KMS-11 (cell line): ENCODE measurements at regions not wholly inside any gene's neighbourhood (a gene's known extent, or its start where the extent isn't known, plus 50 kb on each side); places are given as distances from the start of the nearest gene placed in this dataset.
"Not testable (repeated sequence)": the region's sequence is repeated elsewhere in the genome, so short reads cannot be mapped to it uniquely, and the experiment has no call there.

Experiments
- H2AFZ ChIP-seq: fragments of 200-600 bp; sonication (generic); 2 replicates; pipeline ENCODE4 v1.6.1; 2016; ENCODE audit warnings: antibody characterized with exemption, mixed run types, low read depth
- H3K27ac ChIP-seq: fragments of 200-600 bp; sonication (generic); 2 replicates; pipeline ENCODE4 v1.6.1; 2016; ENCODE audit warnings: mild to moderate bottlenecking, mixed run types
- H3K27me3 ChIP-seq: fragments of 200-600 bp; sonication (generic); 2 replicates; pipeline ENCODE4 v1.6.1; 2017; ENCODE audit warnings: mild to moderate bottlenecking, low read depth, mixed run types, moderate library complexity; ENCODE audit not compliant: insufficient read depth
- H3K36me3 ChIP-seq: fragments of 200-600 bp; sonication (generic); 2 replicates; pipeline ENCODE4 v1.6.1; 2017; ENCODE audit warnings: mild to moderate bottlenecking, mixed run types; ENCODE audit not compliant: insufficient read depth
- H3K4me1 ChIP-seq: fragments of 200-600 bp; sonication (generic); 2 replicates; pipeline ENCODE4 v1.6.1; 2016; ENCODE audit warnings: mild to moderate bottlenecking, low read depth, mixed run types; ENCODE audit not compliant: poor library complexity, severe bottlenecking
- H3K4me2 ChIP-seq: fragments of 200-600 bp; sonication (generic); 2 replicates; pipeline ENCODE4 v1.7.0; 2016; ENCODE audit warnings: mild to moderate bottlenecking, mixed run types
- H3K4me3 ChIP-seq: fragments of 200-600 bp; sonication (generic); IDR thresholded peaks from 2 replicates; pipeline ENCODE4 v1.6.1; 2017; ENCODE audit warnings: low read depth, low read length, mixed read lengths; ENCODE audit not compliant: insufficient read depth
- H3K79me2 ChIP-seq: fragments of 200-600 bp; sonication (generic); 2 replicates; pipeline ENCODE4 v1.6.1; 2016; ENCODE audit warnings: low read depth, mixed run types; ENCODE audit not compliant: insufficient read depth
- H3K9ac ChIP-seq: fragments of 200-600 bp; sonication (generic); 2 replicates; pipeline ENCODE4 v1.6.1; 2016; ENCODE audit warnings: mild to moderate bottlenecking, mixed run types
- H4K20me1 ChIP-seq: fragments of 200-600 bp; sonication (generic); 2 replicates; pipeline ENCODE4 v1.6.1; 2016; ENCODE audit warnings: mild to moderate bottlenecking, mixed run types; ENCODE audit not compliant: insufficient read depth
- TF ChIP-seq, protein P1 (sequence below): fragments of 200-600 bp; sonication (generic); conservative IDR thresholded peaks from 2 replicates; pipeline ENCODE4 v1.6.1; 2017; ENCODE audit warnings: low read depth, mild to moderate bottlenecking, antibody characterized with exemption, low read length, moderate library complexity, mixed read lengths

DNA sequence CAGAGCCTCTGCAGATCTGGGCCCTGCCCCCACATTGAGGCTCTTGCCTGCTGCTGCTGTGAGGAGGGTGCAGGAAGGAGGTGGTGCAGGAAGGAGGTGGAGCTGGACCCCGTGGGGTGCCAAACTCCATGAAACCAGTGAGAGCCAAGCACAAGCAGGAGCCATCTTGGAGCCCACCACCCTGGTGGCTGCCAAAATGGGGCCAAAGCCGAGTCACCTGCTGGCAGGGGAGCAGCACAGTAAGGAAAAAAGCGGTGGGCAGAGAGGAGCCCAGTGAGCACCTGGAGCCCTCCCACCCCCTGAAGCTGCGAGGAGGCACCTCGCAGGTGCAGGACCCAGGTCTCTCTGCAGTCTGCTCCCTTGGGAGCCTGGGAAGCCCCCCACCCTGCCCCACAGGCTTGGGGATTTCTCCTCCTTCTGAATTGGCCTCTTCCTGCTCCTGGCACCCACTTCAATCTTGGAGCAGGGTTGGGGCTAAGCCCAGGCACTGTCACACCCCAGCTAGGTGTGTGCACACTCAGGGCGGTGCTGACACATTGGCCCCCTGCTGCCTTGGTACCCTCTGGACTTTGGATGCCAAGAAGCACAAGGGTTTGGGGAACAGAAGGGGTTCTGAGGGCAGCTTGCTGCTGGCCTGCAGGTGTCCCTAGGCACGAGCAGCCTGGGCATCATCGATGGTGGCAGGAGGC is 245.4 kb upstream of the LRRTM4 start:
- Histone ChIP-seq H3K36me3 (no peaks in the 10 kb centered on the region), H3K4me3 (no peak overlapping the region), H3K4me1 (no peaks in the 10 kb centered on the region), H4K20me1 (no peaks in the 10 kb centered on the region), H3K27ac (no peak overlapping the region), H3K9ac (no peak overlapping the region), H3K27me3 (no peaks in the 10 kb centered on the region), H3K79me2 (no peaks in the 10 kb centered on the region), H2AFZ (no peak overlapping the region), H3K4me2 (no peak overlapping the region)
- TF ChIP-seq, protein P1, sequence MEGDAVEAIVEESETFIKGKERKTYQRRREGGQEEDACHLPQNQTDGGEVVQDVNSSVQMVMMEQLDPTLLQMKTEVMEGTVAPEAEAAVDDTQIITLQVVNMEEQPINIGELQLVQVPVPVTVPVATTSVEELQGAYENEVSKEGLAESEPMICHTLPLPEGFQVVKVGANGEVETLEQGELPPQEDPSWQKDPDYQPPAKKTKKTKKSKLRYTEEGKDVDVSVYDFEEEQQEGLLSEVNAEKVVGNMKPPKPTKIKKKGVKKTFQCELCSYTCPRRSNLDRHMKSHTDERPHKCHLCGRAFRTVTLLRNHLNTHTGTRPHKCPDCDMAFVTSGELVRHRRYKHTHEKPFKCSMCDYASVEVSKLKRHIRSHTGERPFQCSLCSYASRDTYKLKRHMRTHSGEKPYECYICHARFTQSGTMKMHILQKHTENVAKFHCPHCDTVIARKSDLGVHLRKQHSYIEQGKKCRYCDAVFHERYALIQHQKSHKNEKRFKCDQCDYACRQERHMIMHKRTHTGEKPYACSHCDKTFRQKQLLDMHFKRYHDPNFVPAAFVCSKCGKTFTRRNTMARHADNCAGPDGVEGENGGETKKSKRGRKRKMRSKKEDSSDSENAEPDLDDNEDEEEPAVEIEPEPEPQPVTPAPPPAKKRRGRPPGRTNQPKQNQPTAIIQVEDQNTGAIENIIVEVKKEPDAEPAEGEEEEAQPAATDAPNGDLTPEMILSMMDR, result no peak

DNA sequence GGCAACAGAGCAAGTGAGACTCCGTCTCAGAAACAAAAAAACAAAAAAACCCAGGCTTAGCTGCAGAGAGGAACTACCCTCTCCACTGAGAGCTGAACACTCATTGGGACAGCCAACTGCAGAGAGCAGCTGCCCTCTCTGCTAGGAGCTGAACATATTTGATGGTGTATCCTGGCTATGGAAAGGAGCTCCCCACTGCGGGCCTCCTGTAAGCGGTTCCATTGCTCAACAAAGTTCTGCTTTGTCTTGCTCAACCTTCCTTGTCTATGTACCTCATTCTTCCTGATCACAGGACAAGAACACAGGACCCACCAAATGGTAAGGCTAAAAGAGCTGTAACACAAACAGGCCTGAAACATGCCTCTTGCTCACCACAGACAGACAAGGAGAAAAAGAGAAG is 246.3 kb upstream of the LRRTM4 start:
- H3K27ac ChIP-seq, result no peak overlapping the region
- no peaks in the 10 kb centered on the region for H3K4me1 ChIP-seq
- H3K79me2 ChIP-seq, result no peaks in the 10 kb centered on the region
- H3K36me3 ChIP-seq, result no peaks in the 10 kb centered on the region
- TF ChIP-seq, protein P1, result no peak
- H3K4me2 ChIP-seq, result no peak overlapping the region
- H4K20me1 ChIP-seq, result no peaks in the 10 kb centered on the region
- no peak overlapping the region for H2AFZ ChIP-seq
- H3K9ac ChIP-seq, result no peak overlapping the region
- H3K27me3 ChIP-seq, result no peaks in the 10 kb centered on the region
- H3K4me3 ChIP-seq, result no peak overlapping the region

DNA sequence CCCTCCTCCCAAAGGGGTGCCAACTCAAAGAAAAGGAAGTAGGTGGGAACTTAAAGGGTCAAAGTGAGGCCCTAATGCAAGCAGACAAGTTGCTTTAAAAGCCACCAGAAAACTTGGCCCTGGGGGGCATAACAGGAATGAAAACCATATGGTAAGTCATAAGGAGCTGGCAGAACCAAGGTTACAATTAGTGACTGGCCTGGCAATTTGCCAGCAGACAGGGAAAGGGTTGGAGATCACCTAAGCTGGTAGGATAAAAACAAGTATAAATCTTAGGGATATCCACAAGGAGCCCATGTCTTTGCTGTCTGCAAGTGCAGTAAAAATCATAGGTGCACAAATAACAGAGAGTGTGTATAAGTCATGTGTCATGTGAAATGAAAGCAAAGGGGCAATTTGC is 256.7 kb upstream of the LRRTM4 start:
- Histone ChIP-seq H3K4me2 (no peak overlapping the region), H3K4me3 (no peak overlapping the region), H3K4me1 (no peaks in the 10 kb centered on the region), H3K79me2 (no peaks in the 10 kb centered on the region), H3K27ac (no peak overlapping the region), H3K36me3 (no peaks in the 10 kb centered on the region), H2AFZ (no peak overlapping the region), H3K27me3 (no peaks in the 10 kb centered on the region), H4K20me1 (no peaks in the 10 kb centered on the region), H3K9ac (no peak overlapping the region)
- TF ChIP-seq, protein P1, result no peak

DNA sequence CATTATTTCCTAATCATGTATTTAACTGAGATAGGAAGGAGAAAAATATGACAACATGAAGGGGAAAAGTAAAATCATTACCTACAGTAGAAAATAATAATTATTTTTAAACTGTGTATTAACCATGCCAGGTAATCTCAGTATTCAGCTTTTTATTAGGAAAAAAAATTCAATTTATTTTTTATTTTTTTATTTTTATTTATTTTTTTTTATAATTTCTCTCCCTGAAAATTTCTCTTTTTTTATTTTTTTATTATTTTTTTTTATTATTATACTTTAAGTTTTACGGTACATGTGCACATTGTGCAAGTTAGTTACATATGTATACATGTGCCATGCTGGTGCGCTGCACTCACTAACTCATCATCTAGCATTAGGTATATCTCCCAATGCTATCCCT is 271.3 kb upstream of the LRRTM4 start:
- H3K9ac ChIP-seq, H3K27me3 ChIP-seq, H4K20me1 ChIP-seq, H2AFZ ChIP-seq, H3K79me2 ChIP-seq, H3K4me1 ChIP-seq, H3K27ac ChIP-seq, H3K4me3 ChIP-seq, H3K36me3 ChIP-seq, H3K4me2 ChIP-seq: not testable (repeated sequence)

DNA sequence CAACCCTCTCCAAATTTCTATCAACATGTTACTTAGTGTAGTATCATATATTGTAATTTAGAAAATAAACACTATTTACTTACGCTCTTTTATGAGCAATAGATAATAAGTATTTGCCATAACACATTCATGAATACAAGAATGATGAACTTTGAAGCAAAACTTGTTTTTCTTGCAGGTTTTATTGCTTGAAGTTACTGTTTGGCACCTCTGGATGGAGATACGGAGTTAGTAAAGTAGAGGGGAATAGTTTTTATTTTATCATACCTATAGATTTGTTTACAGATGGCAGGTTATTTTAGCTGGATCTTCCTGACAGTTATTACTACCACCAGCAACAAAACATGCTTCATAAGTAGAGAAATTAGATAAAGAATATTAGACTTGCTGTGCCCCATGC is 274.2 kb upstream of the LRRTM4 start:
- Histone ChIP-seq H3K79me2 (no peaks in the 10 kb centered on the region), H3K27ac (no peak overlapping the region), H3K4me1 (no peaks in the 10 kb centered on the region), H3K4me2 (no peak overlapping the region), H3K4me3 (no peak overlapping the region), H4K20me1 (no peaks in the 10 kb centered on the region), H3K36me3 (no peaks in the 10 kb centered on the region), H3K27me3 (no peaks in the 10 kb centered on the region), H2AFZ (no peak overlapping the region), H3K9ac (no peak overlapping the region)
- TF ChIP-seq, protein P1, result no peak
